ENCODE measurements at regions not wholly inside any gene's neighbourhood (a gene's known extent, or its start where the extent isn't known, plus 50 kb on each side); places are given as distances from the start of the nearest gene placed in this dataset.

DNA sequence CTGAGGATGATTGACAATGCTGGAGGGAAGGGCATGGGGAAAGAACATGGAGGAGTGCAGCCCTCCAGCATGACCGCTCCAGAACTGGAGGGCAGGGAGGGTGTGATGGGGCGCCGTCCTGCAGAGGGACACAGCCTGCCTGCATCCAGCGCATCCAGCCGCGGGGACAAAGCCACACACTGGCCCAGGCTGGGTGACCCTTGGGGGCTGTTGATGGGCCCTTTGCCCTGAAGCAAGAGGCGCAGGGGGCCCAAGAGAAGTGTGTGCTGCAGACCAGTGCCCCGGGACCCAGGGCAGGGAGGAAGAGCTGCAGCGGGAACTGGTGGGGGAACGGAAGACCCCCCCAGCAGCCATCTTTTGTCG, 169.8 kb upstream of the PPP1R26 start:
- TF ChIP-seq, protein P1, sequence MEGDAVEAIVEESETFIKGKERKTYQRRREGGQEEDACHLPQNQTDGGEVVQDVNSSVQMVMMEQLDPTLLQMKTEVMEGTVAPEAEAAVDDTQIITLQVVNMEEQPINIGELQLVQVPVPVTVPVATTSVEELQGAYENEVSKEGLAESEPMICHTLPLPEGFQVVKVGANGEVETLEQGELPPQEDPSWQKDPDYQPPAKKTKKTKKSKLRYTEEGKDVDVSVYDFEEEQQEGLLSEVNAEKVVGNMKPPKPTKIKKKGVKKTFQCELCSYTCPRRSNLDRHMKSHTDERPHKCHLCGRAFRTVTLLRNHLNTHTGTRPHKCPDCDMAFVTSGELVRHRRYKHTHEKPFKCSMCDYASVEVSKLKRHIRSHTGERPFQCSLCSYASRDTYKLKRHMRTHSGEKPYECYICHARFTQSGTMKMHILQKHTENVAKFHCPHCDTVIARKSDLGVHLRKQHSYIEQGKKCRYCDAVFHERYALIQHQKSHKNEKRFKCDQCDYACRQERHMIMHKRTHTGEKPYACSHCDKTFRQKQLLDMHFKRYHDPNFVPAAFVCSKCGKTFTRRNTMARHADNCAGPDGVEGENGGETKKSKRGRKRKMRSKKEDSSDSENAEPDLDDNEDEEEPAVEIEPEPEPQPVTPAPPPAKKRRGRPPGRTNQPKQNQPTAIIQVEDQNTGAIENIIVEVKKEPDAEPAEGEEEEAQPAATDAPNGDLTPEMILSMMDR (conservative IDR thresholded peaks at IDR 0.05; ENCODE audit: low read length): no peak
- TF ChIP-seq EZH2phosphoT487 (IDR thresholded peaks at IDR 0.05; ENCODE audit: borderline replicate concordance): no peak

All from Loucy (cell line).